B cell (primary cell): ENCODE measurements at regions not wholly inside any gene's neighbourhood (a gene's known extent, or its start where the extent isn't known, plus 50 kb on each side); places are given as distances from the start of the nearest gene placed in this dataset.

Experiments used
- ATAC-seq: fragments of 200-7000 bp; cut with Tn5 transposase; one replicate; pipeline ENCODE4 v1.10.0; 2021; ENCODE audit warnings: low read depth, mild to moderate bottlenecking, moderate number of reproducible peaks, moderate library complexity
- CTCF ChIA-PET: fragments of 350-600 bp; sonication (Branson Sonifier 250); formaldehyde crosslinking; loops from one replicate; lab custom pipeline; 2021; ENCODE audit warnings: antibody characterized with exemption, inconsistent platforms; lab: Charles Lee
- POLR2A ChIA-PET: fragments of 350-600 bp; sonication (Branson Sonifier 250); formaldehyde crosslinking; loops from one replicate; lab custom pipeline; 2021; ENCODE audit warnings: antibody characterized with exemption; lab: Charles Lee
- DNase-seq: peaks from one replicate; pipeline ENCODE4 v3.0.0; 2013
- H2AFZ ChIP-seq: 2 replicates; pipeline ENCODE4 v1.6.1; 2012; ENCODE audit warnings: mild to moderate bottlenecking, low read depth, low read length; ENCODE audit not compliant: insufficient read depth, poor library complexity, severe bottlenecking
- H3K27ac ChIP-seq, 2 donors: 1 replicate in 1 of 2; 2 replicates in 1 of 2; pipeline ENCODE4 v1.5.1; 2012 to 2013; ENCODE audit warnings: low read length in 2 of 2, mild to moderate bottlenecking in 2 of 2, moderate library complexity in 1 of 2
- H3K27me3 ChIP-seq, 4 experiments: fragments of 200-600 bp in 1 of 4; sonication (generic) in 1 of 4; replicated peaks in 1 of 4; 1 replicate in 2 of 4; 2 replicates in 2 of 4; pipeline versions ENCODE4 v1.6.1 to v1.7.0; 2013 to 2016; ENCODE audit warnings: low read length in 3 of 4, mild to moderate bottlenecking in 2 of 4, mixed read lengths in 1 of 4, moderate library complexity in 1 of 4; ENCODE audit not compliant: insufficient read depth in 4 of 4, control insufficient read depth in 3 of 4; ENCODE audit errors: control extremely low read depth in 1 of 4
- H3K36me3 ChIP-seq, 2 experiments: replicated peaks in 1 of 2; 1 replicate in 1 of 2; 2 replicates in 1 of 2; pipeline versions ENCODE4 v1.6.1 to v1.7.1; 2013; ENCODE audit warnings: low read length in 1 of 2; ENCODE audit not compliant: insufficient read depth in 2 of 2, control insufficient read depth in 1 of 2; ENCODE audit errors: control extremely low read depth in 1 of 2, extremely low read depth in 1 of 2
- H3K4me1 ChIP-seq, 2 donors: fragments of 200-600 bp in 1 of 2; sonication (generic) in 1 of 2; 1 replicate in 1 of 2; 2 replicates in 1 of 2; pipeline versions ENCODE4 v1.5.1 to v1.6.1; 2013 to 2017; ENCODE audit warnings: low read length in 2 of 2; ENCODE audit not compliant: control insufficient read depth in 2 of 2, insufficient read depth in 2 of 2
- H3K4me2 ChIP-seq: replicated peaks from 2 replicates; pipeline ENCODE3; 2012; ENCODE audit warnings: mild to moderate bottlenecking, low read depth, low read length; ENCODE audit not compliant: poor library complexity, severe bottlenecking
- H3K4me3 ChIP-seq, 5 experiments: fragments of 200-600 bp in 1 of 5; sonication (generic) in 1 of 5; 1 replicate in 3 of 5; 2 replicates in 2 of 5; pipeline versions ENCODE4 v1.5.1 to v1.7.0; 2011 to 2016; ENCODE audit warnings: low read length in 4 of 5, mild to moderate bottlenecking in 4 of 5, low read depth in 2 of 5, control low read depth in 1 of 5, moderate library complexity in 1 of 5; ENCODE audit not compliant: insufficient read depth in 1 of 5; ENCODE audit errors: control extremely low read depth in 1 of 5, extremely low read depth in 1 of 5
- H3K79me2 ChIP-seq: fragments of 200-600 bp; sonication (generic); one replicate; pipeline ENCODE4 v1.6.0; 2016; ENCODE audit warnings: low read length; ENCODE audit not compliant: control insufficient read depth, insufficient read depth
- H3K9ac ChIP-seq: fragments of 200-600 bp; sonication (generic); 2 replicates; pipeline ENCODE4 v1.6.1; 2017; ENCODE audit warnings: mild to moderate bottlenecking, low read length, moderate library complexity
- H3K9me3 ChIP-seq, 3 donors: one replicate each; pipeline versions ENCODE4 v1.6.1 to v1.7.1; 2013; ENCODE audit warnings: low read length in 2 of 3; ENCODE audit not compliant: control insufficient read depth in 2 of 3, insufficient read depth in 1 of 3; ENCODE audit errors: control extremely low read depth in 1 of 3
- H4K20me1 ChIP-seq: 2 replicates; pipeline ENCODE4 v1.6.0; 2012; ENCODE audit warnings: mild to moderate bottlenecking, low read length; ENCODE audit not compliant: insufficient read depth, control insufficient read depth, poor library complexity, severe bottlenecking
- H3K27ac Mint-ChIP-seq: one replicate; pipeline ENCODE4 v1.8.0; 2021; ENCODE audit warnings: mixed read lengths
- H3K27me3 Mint-ChIP-seq: one replicate; pipeline ENCODE4 v1.8.0; 2021; ENCODE audit warnings: mixed read lengths
- H3K4me1 Mint-ChIP-seq: one replicate; pipeline ENCODE4 v1.8.0; 2021; ENCODE audit warnings: mixed read lengths
- H3K4me3 Mint-ChIP-seq: one replicate; pipeline ENCODE4 v1.8.0; 2021; ENCODE audit warnings: mixed read lengths
- H3K9me3 Mint-ChIP-seq: one replicate; pipeline ENCODE4 v1.8.0; 2022; ENCODE audit warnings: mixed read lengths; ENCODE audit not compliant: insufficient read depth
- CTCF ChIP-seq: fragments of 200-600 bp; IDR thresholded peaks from one replicate; pipeline ENCODE4 v1.8.0; 2022; ENCODE audit warnings: antibody characterized with exemption, mild to moderate bottlenecking
- EZH2 ChIP-seq: IDR thresholded peaks from 2 replicates; pipeline ENCODE4 v1.6.1; 2012; ENCODE audit warnings: borderline replicate concordance, low read depth, mild to moderate bottlenecking, moderate library complexity, low read length; ENCODE audit not compliant: insufficient read depth, poor library complexity, severe bottlenecking
- WGBS: methylation state at CpG from one replicate; pipeline ENCODE4 v1.1.5; 2013; ENCODE audit warnings: missing lambda C conversion rate; ENCODE audit not compliant: insufficient coverage; 5-methylcytosine and 5-hydroxymethylcytosine counted together
- intact Hi-C: fragments of 100-400 bp; cut with micrococcal nuclease; formaldehyde crosslinking; loops from one replicate; pipeline ENCODE4 v1.10.0; 2022

- Histone ChIP-seq H3K4me2 (no peak overlapping the region), H4K20me1 (no peaks in the 10 kb centered on the region), H3K36me3 (no peaks in the 10 kb centered on the region), H2AFZ (no peak overlapping the region), H3K27ac (no peak overlapping the region), H3K27me3 (no peaks in the 10 kb centered on the region), H3K4me3 (no peak overlapping the region), H3K9ac (no peak overlapping the region), H3K79me2 (no peaks in the 10 kb centered on the region), H3K4me1 (no peaks in the 10 kb centered on the region), H3K9me3 (peaks cover 8 to 27% (median 18%) of the 10 kb centered on the region in 3 donors)
- ChIA-PET POLR2A (no interaction called here), CTCF (interaction anchor here (1.1 kb wide), 1 partner anchor 16 kb away, joined by 4 read pairs; no protein-coding TSS in a partner anchor)
- no CpG with 5 or more reads among the region's 2 CpGs for WGBS
- TF ChIP-seq CTCF, result no peak
- DNase-seq (no peak), ATAC-seq (no peak)
- Mint-ChIP-seq H3K27me3 (no peaks in the 10 kb centered on the region), H3K4me1 (no peaks in the 10 kb centered on the region), H3K27ac (no peak overlapping the region), H3K9me3 (peaks cover 14% of the 10 kb centered on the region), H3K4me3 (no peak overlapping the region)
- intact Hi-C loops, result no loop called here
Measured at GRCh38 chr2:212864186-212864585, 287.2 kb downstream of the IKZF2 start.

GRCh38 chr2:212863185-212863588 lies 288.2 kb downstream of the IKZF2 start:
- intact Hi-C loops, result no loop called here
- Histone ChIP-seq H3K27ac (no peak overlapping the region), H3K4me2 (no peak overlapping the region), H4K20me1 (no peaks in the 10 kb centered on the region), H3K79me2 (no peaks in the 10 kb centered on the region), H3K9ac (no peak overlapping the region), H3K36me3 (no peaks in the 10 kb centered on the region), H3K27me3 (no peaks in the 10 kb centered on the region), H2AFZ (no peak overlapping the region), H3K4me1 (no peaks in the 10 kb centered on the region), H3K9me3 (peaks cover 8 to 27% (median 18%) of the 10 kb centered on the region in 3 donors), H3K4me3 (no peak overlapping the region)
- Mint-ChIP-seq H3K4me3 (no peak overlapping the region), H3K27ac (no peak overlapping the region), H3K27me3 (no peaks in the 10 kb centered on the region), H3K9me3 (peaks cover 14% of the 10 kb centered on the region), H3K4me1 (no peaks in the 10 kb centered on the region)
- DNase-seq, result peak; percentile 34
- ChIA-PET POLR2A (no interaction called here), CTCF (interaction anchor here (0.9 kb wide), 1 partner anchor 289 kb away, joined by 3 read pairs; no protein-coding TSS in a partner anchor)
- no peak for ATAC-seq
- WGBS, result 84% methylated on average over 5 of the region's 5 CpGs
- no peak for TF ChIP-seq EZH2
- TF ChIP-seq CTCF, result peak; percentile 58
